GM23338 (cell line): ENCODE measurements at regions not wholly inside any gene's neighbourhood (a gene's known extent, or its start where the extent isn't known, plus 50 kb on each side); places are given as distances from the start of the nearest gene placed in this dataset.

ENCODE experiments used
- EZH2 ChIP-seq: fragments of 200-600 bp; sonication (generic); IDR thresholded peaks from one replicate; pipeline ENCODE4 v1.8.0; 2017; ENCODE audit warnings: antibody characterized with exemption, mild to moderate bottlenecking, low read depth; ENCODE audit not compliant: unreplicated experiment
- STAT1 ChIP-seq: IDR thresholded peaks from one replicate; pipeline ENCODE4 v1.6.1; 2016; ENCODE audit warnings: antibody characterized with exemption; ENCODE audit not compliant: unreplicated experiment
- TF ChIP-seq, protein P1 (sequence below), 2 experiments: fragments of 200-600 bp in 1 of 2; sonication (generic) in 1 of 2; conservative IDR thresholded peaks; 2 replicates each; pipeline versions ENCODE4 v1.5.1 to v1.6.1; 2016 to 2017; ENCODE audit warnings: antibody characterized with exemption in 2 of 2, low read depth in 2 of 2, mild to moderate bottlenecking in 2 of 2, moderate library complexity in 1 of 2

DNA sequence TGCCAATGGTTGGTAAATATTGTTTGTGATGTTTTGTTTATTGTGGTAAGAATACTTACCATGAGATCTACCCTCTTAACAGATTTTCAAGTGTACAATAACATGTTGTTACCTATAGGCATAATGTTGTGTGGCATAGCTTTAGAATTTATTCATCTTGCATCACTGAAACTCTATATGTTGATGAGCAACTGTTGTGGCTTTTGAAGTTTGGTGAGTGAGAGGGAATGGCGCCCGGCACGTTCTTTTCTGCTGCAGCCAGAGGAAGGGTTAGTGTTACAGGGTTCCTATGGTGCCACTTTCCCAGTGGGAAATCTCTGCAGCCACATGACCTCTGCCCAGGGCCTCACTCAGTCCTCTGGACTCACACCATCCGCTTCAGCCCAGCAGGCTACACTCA, 342.5 kb upstream of the ADGRL2 start:
- TF ChIP-seq STAT1 = no peak
- TF ChIP-seq, protein P1, sequence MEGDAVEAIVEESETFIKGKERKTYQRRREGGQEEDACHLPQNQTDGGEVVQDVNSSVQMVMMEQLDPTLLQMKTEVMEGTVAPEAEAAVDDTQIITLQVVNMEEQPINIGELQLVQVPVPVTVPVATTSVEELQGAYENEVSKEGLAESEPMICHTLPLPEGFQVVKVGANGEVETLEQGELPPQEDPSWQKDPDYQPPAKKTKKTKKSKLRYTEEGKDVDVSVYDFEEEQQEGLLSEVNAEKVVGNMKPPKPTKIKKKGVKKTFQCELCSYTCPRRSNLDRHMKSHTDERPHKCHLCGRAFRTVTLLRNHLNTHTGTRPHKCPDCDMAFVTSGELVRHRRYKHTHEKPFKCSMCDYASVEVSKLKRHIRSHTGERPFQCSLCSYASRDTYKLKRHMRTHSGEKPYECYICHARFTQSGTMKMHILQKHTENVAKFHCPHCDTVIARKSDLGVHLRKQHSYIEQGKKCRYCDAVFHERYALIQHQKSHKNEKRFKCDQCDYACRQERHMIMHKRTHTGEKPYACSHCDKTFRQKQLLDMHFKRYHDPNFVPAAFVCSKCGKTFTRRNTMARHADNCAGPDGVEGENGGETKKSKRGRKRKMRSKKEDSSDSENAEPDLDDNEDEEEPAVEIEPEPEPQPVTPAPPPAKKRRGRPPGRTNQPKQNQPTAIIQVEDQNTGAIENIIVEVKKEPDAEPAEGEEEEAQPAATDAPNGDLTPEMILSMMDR (conservative IDR thresholded peaks at IDR 0.05; ENCODE audit: low read depth in 2 of 2) = no peak
- no peak for TF ChIP-seq EZH2
